ENCODE measurements at regions not wholly inside any gene's neighbourhood (a gene's known extent, or its start where the extent isn't known, plus 50 kb on each side); places are given as distances from the start of the nearest gene placed in this dataset.
"Not testable (repeated sequence)": the region's sequence is repeated elsewhere in the genome, so short reads cannot be mapped to it uniquely, and the experiment has no call there.

DNA sequence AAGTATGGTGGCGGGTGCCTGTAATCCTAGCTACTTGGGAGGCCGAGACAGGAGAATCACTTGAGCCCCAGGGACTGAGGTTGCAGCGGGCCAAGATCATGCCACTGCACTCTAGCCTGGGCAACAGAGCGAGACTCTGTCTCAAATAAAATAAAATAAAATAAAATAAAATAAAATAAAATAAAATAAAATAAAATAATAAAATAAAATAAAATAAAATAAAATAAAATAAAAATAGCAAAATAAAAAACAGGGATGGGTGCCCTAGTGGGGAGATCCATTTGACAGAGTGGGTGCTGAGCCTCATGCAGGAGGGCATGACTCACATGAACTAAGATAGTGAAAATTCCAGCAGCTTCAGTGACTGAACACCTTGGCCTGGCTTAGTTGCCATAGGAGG, 460.7 kb downstream of the PLPP3 start:
- not testable (repeated sequence) for TF ChIP-seq EZH2phosphoT487 (IDR thresholded peaks at IDR 0.05; ENCODE audit: insufficient read depth, low read depth); EZH2 (IDR thresholded peaks at IDR 0.05; ENCODE audit: insufficient read depth, poor library complexity, severe bottlenecking)
